A549 (cell line): ENCODE measurements at regions not wholly inside any gene's neighbourhood (a gene's known extent, or its start where the extent isn't known, plus 50 kb on each side); places are given as distances from the start of the nearest gene placed in this dataset.

Source experiments
- ATAC-seq, 2 experiments: fragments of 200-7000 bp in 1 of 2; fragments of >200 bp in 1 of 2; cut with Nextera tagmentation in 1 of 2; cut with Tn5 transposase in 1 of 2; 3 replicates each; pipeline versions ENCODE4 v1.8.0 to v1.9.1; 2018 to 2020; ENCODE audit warnings: mild to moderate bottlenecking in 1 of 2, moderate library complexity in 1 of 2
- CTCF ChIA-PET: fragments of 300-600 bp; sonication (Branson Sonifier 250); formaldehyde crosslinking; extraction: SDS; loops from one replicate; lab custom pipeline; 2021; ENCODE audit warnings: antibody characterized with exemption, inconsistent platforms; lab: Yijun Ruan, JAX
- POLR2A ChIA-PET: fragments of 350-600 bp; formaldehyde crosslinking; extraction: SDS; loops from one replicate; lab custom pipeline; 2021; ENCODE audit warnings: antibody characterized with exemption, inconsistent platforms; lab: Yijun Ruan, JAX
- DNase-seq, 2 experiments: peaks; one replicate each; pipeline versions ENCODE4 v3.0.0 to v3.0.0-alpha.2; 2011 to 2016; ENCODE audit warnings: low read depth in 1 of 2, low spot score in 1 of 2
- FAIRE-seq: peaks from 2 replicates; lab custom pipeline; 2011; peaks lifted over from hg19 to GRCh38; lab: Jason Lieb, UNC
- H3K27ac ChIP-seq, 2 experiments: fragments of >200 bp; sonication (Bioruptor Twin); formaldehyde crosslinking; 3 replicates each; pipeline ENCODE4 v1.5.1; 2016 to 2017
- H3K4me1 ChIP-seq: fragments of >200 bp; sonication (Bioruptor Twin); formaldehyde crosslinking; 3 replicates; pipeline ENCODE4 v1.6.1; 2016
- H3K4me2 ChIP-seq: fragments of >200 bp; sonication (Bioruptor Twin); formaldehyde crosslinking; 3 replicates; pipeline ENCODE4 v1.6.1; 2016
- H3K4me3 ChIP-seq: fragments of >200 bp; sonication (Bioruptor Twin); formaldehyde crosslinking; 3 replicates; pipeline ENCODE4 v1.5.1; 2016
- H3K9me3 ChIP-seq: fragments of >200 bp; sonication (Bioruptor Twin); formaldehyde crosslinking; 3 replicates; pipeline ENCODE4 v1.6.1; 2016
- BHLHE40 ChIP-seq: IDR thresholded peaks from 2 replicates; pipeline ENCODE4 v1.6.1; 2012; ENCODE audit warnings: low read depth, low read length, inconsistent platforms
- CHD2 ChIP-seq: fragments of 150-350 bp; IDR thresholded peaks from 2 replicates; pipeline ENCODE4 v1.6.1; 2014; ENCODE audit warnings: low read length; ENCODE audit not compliant: partially characterized antibody
- CTCF ChIP-seq: fragments of >200 bp; sonication (Bioruptor Twin); formaldehyde crosslinking; IDR thresholded peaks from 3 replicates; pipeline ENCODE4 v1.5.1; 2016
- EHF ChIP-seq: fragments of 250-450 bp; sonication (Bioruptor Pico); IDR thresholded peaks from 2 replicates; pipeline ENCODE4 v1.5.0; 2020; ENCODE audit warnings: mild to moderate bottlenecking
- EHMT2 ChIP-seq: fragments of 200-600 bp; sonication (generic); IDR thresholded peaks from 2 replicates; pipeline ENCODE4 v1.6.1; 2016; ENCODE audit warnings: antibody characterized with exemption, low read depth, mild to moderate bottlenecking, moderate library complexity
- ELK1 ChIP-seq: fragments of 150-350 bp; IDR thresholded peaks from 2 replicates; pipeline ENCODE4 v1.6.1; 2014; ENCODE audit warnings: low read depth, mild to moderate bottlenecking, low read length
- FOXS1 ChIP-seq: fragments of 250-450 bp; sonication (Bioruptor Pico); IDR thresholded peaks from 2 replicates; pipeline ENCODE4 v1.5.0; 2020; ENCODE audit warnings: mild to moderate bottlenecking, moderate library complexity
- HEYL ChIP-seq: fragments of 250-450 bp; sonication (Bioruptor Pico); IDR thresholded peaks from 2 replicates; pipeline ENCODE4 v1.8.0; 2021; ENCODE audit warnings: mild to moderate bottlenecking, moderate library complexity
- MAFK ChIP-seq: fragments of 450-650 bp; IDR thresholded peaks from 2 replicates; pipeline ENCODE4 v1.6.1; 2014; ENCODE audit not compliant: partially characterized antibody
- MAX ChIP-seq: IDR thresholded peaks from 2 replicates; pipeline ENCODE4 v1.6.1; 2012
- POLR2A ChIP-seq: IDR thresholded peaks from 2 replicates; pipeline ENCODE4 v1.6.1; 2012; ENCODE audit warnings: mild to moderate bottlenecking, low read length
- RCOR1 ChIP-seq: fragments of 150-350 bp; IDR thresholded peaks from 2 replicates; pipeline ENCODE4 v1.6.1; 2014; ENCODE audit warnings: antibody characterized with exemption, low read length, low read depth
- REST ChIP-seq: fragments of 200-600 bp; sonication (generic); IDR thresholded peaks from 2 replicates; pipeline ENCODE4 v1.6.1; 2016; ENCODE audit warnings: antibody characterized with exemption, mild to moderate bottlenecking, moderate library complexity
- TFCP2L1 ChIP-seq: fragments of 250-450 bp; sonication (Bioruptor Pico); IDR thresholded peaks from 2 replicates; pipeline ENCODE4 v1.5.0; 2021; ENCODE audit warnings: mild to moderate bottlenecking
- ZNF302 ChIP-seq: fragments of 250-450 bp; sonication (Bioruptor Pico); IDR thresholded peaks from 2 replicates; pipeline ENCODE4 v1.9.0; 2021; ENCODE audit warnings: inconsistent platforms, mild to moderate bottlenecking, moderate library complexity
- ZSCAN20 ChIP-seq: fragments of 250-450 bp; sonication (Bioruptor Pico); IDR thresholded peaks from 2 replicates; pipeline ENCODE4 v1.8.0; 2022; ENCODE audit warnings: mild to moderate bottlenecking, moderate library complexity
- WGBS: methylation state at CpG from one replicate; pipeline ENCODE4 v1.1.6; 2017; ENCODE audit errors: missing lambda C conversion rate; 5-methylcytosine and 5-hydroxymethylcytosine counted together

GRCh38 chr18:10209302-10209701, 245.1 kb upstream of the APCDD1 start:
- 88% methylated on average over 8 of the region's 8 CpGs for WGBS
- POLR2A ChIA-PET: no interaction called here
- peaks cover 9% of the 10 kb centered on the region; the same call in 1 of the 3 replicates for H3K4me1 ChIP-seq
- no peaks in the 10 kb centered on the region for H3K9me3 ChIP-seq
- no peak for ATAC-seq
- no peak overlapping the region for H3K27ac ChIP-seq
- H3K4me3 ChIP-seq: no peak overlapping the region
- CTCF ChIA-PET: no interaction called here
- H3K4me2 ChIP-seq: no peak overlapping the region
- no peak for TF ChIP-seq EHMT2
- TF ChIP-seq BHLHE40: no peak
- no peak for TF ChIP-seq HEYL (CRISPR knock-in tag)
- TF ChIP-seq ZNF302 (CRISPR knock-in tag): no peak
- TF ChIP-seq FOXS1 (CRISPR knock-in tag): no peak
- TF ChIP-seq ELK1: no peak
- TF ChIP-seq TFCP2L1 (CRISPR knock-in tag): no peak
- TF ChIP-seq POLR2A: no peak
- no peak for TF ChIP-seq MAX
- no peak for FAIRE-seq
- DNase-seq: no peak

- Histone ChIP-seq H3K4me3 (no peak overlapping the region), H3K9me3 (no peaks in the 10 kb centered on the region), H3K27ac (no peak overlapping the region), H3K4me1 (peaks cover 9% of the 10 kb centered on the region; the same call in 1 of the 3 replicates), H3K4me2 (no peak overlapping the region)
- no peak for ATAC-seq
- CTCF ChIA-PET: no interaction called here
- no peak for DNase-seq
- 78% methylated on average over 6 of the region's 6 CpGs for WGBS
- no peak for FAIRE-seq
- no peak for TF ChIP-seq ZSCAN20
- no peak for TF ChIP-seq CTCF
- TF ChIP-seq TFCP2L1 (CRISPR knock-in tag): no peak
- POLR2A ChIA-PET: no interaction called here
Measured at GRCh38 chr18:10210057-10210633, 244.3 kb upstream of the APCDD1 start.

GRCh38 chr18:10213526-10213925, 240.9 kb upstream of the APCDD1 start:
- no peak for ATAC-seq
- peak in 1 of 2 experiments; percentile 24 for DNase-seq
- FAIRE-seq: no peak

More at GRCh38 chr18:10213526-10213925, 240.9 kb upstream of the APCDD1 start:
- POLR2A ChIA-PET: no interaction called here
- no peak overlapping the region for H3K27ac ChIP-seq
- TF ChIP-seq CHD2 (no peak), MAFK (no peak), RCOR1 (no peak), REST (no peak), EHF (CRISPR knock-in tag) (no peak)
- TF ChIP-seq, all 56 proteins: peak for 0
- 21% methylated on average over 3 of the region's 3 CpGs for WGBS
- Histone ChIP-seq H3K4me1 (peaks cover 9% of the 10 kb centered on the region; the same call in 1 of the 3 replicates), H3K4me2 (peak overlapping the region; percentile 42; the same call in 2 of the 3 replicates), H3K9me3 (no peaks in the 10 kb centered on the region), H3K4me3 (no peak overlapping the region)
- CTCF ChIA-PET: no interaction called here
